ENCODE measurements at regions not wholly inside any gene's neighbourhood (a gene's known extent, or its start where the extent isn't known, plus 50 kb on each side); places are given as distances from the start of the nearest gene placed in this dataset.

- Histone ChIP-seq H3K36me3 (no peaks in the 10 kb centered on the region), H3K4me1 (peaks cover 0 to 11% (median 4%) of the 10 kb centered on the region in 4 donors), H3K9me3 (no peaks in the 10 kb centered on the region), H3K27ac (no peak overlapping the region), H3K27me3 (no peaks in the 10 kb centered on the region), H3K4me3 (no peak overlapping the region)
- TF ChIP-seq POLR2A (IDR thresholded peaks at IDR 0.05) (no peak), POLR2AphosphoS5 (IDR thresholded peaks at IDR 0.05) (no peak)
- intact Hi-C loops (cut with DNase I): no loop called here
- no peak for DNase-seq
These were observed 171.4 kb downstream of the KITLG start for GRCh38 chr12:88408823-88409222.

GRCh38 chr12:88409257-88409656 is 171.0 kb downstream of the KITLG start:
- H3K27me3 ChIP-seq: no peaks in the 10 kb centered on the region
- no peak overlapping the region for H3K4me3 ChIP-seq
- TF ChIP-seq EP300 (IDR thresholded peaks at IDR 0.05) (no peak), POLR2A (IDR thresholded peaks at IDR 0.05) (no peak), POLR2AphosphoS5 (IDR thresholded peaks at IDR 0.05) (no peak), CTCF (IDR thresholded peaks at IDR 0.05) (no peak)
- H3K9me3 ChIP-seq: no peaks in the 10 kb centered on the region
- DNase-seq: no peak
- no peaks in the 10 kb centered on the region for H3K36me3 ChIP-seq
- no peak overlapping the region for H3K27ac ChIP-seq
- intact Hi-C loops (cut with DNase I): no loop called here
- peaks cover 0 to 11% (median 4%) of the 10 kb centered on the region in 4 donors for H3K4me1 ChIP-seq
- 86 to 87% methylated on average over 3 of the region's 3 CpGs for WGBS, 2 donors

DNA sequence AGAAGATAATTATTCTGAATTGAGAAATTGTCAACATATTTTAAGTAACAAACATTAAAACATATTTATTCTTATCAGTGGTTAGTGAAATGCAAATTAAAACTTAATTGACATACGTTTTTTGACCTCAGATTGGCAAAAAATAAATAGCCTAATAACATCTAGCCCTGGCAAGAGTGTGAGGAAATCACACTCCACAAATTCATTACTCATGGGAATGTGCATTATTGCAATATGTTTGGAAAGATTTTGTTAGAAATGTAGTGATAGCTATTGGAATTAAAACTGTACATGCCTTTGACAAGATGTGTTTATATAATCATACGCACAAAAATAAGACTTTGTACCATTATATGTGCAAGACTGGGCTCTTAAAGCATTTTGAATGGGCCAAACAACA is 168.6 kb downstream of the KITLG start:
- intact Hi-C loops (cut with DNase I): loop anchor here (10.0 kb wide), 1 partner anchor 157 kb away; no protein-coding TSS in a partner anchor
- 76 to 78% methylated on average over 2 of the region's 2 CpGs for WGBS, 2 donors
- no peak for DNase-seq

GRCh38 chr12:88413646-88414045 is 166.6 kb downstream of the KITLG start:
- TF ChIP-seq CTCF (IDR thresholded peaks at IDR 0.05) (no peak), POLR2AphosphoS5 (IDR thresholded peaks at IDR 0.05) (no peak), POLR2A (IDR thresholded peaks at IDR 0.05) (no peak), EP300 (IDR thresholded peaks at IDR 0.05) (no peak)
- Histone ChIP-seq H3K4me3 (no peak overlapping the region), H3K9me3 (no peaks in the 10 kb centered on the region), H3K4me1 (peaks cover 0 to 39% (median 9%) of the 10 kb centered on the region in 4 donors), H3K27me3 (no peaks in the 10 kb centered on the region), H3K36me3 (no peaks in the 10 kb centered on the region), H3K27ac (no peak overlapping the region)
- intact Hi-C loops (cut with DNase I): loop anchor here (10.0 kb wide), 1 partner anchor 159 kb away; no protein-coding TSS in a partner anchor
- WGBS, 2 donors: 27 to 61% methylated on average over 2 of the region's 2 CpGs
- DNase-seq: no peak

More for the DNA sequence above, 168.6 kb downstream of the KITLG start:
- Histone ChIP-seq H3K4me1 (peaks cover 0 to 27% (median 5%) of the 10 kb centered on the region in 4 donors), H3K4me3 (no peak overlapping the region), H3K27me3 (no peaks in the 10 kb centered on the region), H3K36me3 (no peaks in the 10 kb centered on the region), H3K27ac (no peak overlapping the region), H3K9me3 (no peaks in the 10 kb centered on the region)
- no peak for TF ChIP-seq CTCF (IDR thresholded peaks at IDR 0.05)
- no peak for TF ChIP-seq POLR2AphosphoS5 (IDR thresholded peaks at IDR 0.05)

GRCh38 chr12:88416155-88416554 is 164.1 kb downstream of the KITLG start:
- Histone ChIP-seq H3K27ac (no peak overlapping the region), H3K4me1 (peaks cover 0 to 60% (median 29%) of the 10 kb centered on the region in 4 donors), H3K27me3 (no peaks in the 10 kb centered on the region), H3K36me3 (no peaks in the 10 kb centered on the region), H3K9me3 (no peaks in the 10 kb centered on the region), H3K4me3 (peak overlapping the region in 2 of 4 donors; percentile 6 to 9)
- intact Hi-C loops (cut with DNase I): loop anchor here (10.0 kb wide), 1 partner anchor 161 kb away; no protein-coding TSS in a partner anchor
- TF ChIP-seq CTCF (IDR thresholded peaks at IDR 0.05): no peak
- no peak for TF ChIP-seq POLR2A (IDR thresholded peaks at IDR 0.05)
- TF ChIP-seq POLR2AphosphoS5 (IDR thresholded peaks at IDR 0.05): no peak
- no peak for TF ChIP-seq EP300 (IDR thresholded peaks at IDR 0.05)
- no peak for DNase-seq
- WGBS, 2 donors: 84 to 90% methylated on average over 2 of the region's 2 CpGs
